ENCODE measurements at regions not wholly inside any gene's neighbourhood (a gene's known extent, or its start where the extent isn't known, plus 50 kb on each side); places are given as distances from the start of the nearest gene placed in this dataset.

DNA sequence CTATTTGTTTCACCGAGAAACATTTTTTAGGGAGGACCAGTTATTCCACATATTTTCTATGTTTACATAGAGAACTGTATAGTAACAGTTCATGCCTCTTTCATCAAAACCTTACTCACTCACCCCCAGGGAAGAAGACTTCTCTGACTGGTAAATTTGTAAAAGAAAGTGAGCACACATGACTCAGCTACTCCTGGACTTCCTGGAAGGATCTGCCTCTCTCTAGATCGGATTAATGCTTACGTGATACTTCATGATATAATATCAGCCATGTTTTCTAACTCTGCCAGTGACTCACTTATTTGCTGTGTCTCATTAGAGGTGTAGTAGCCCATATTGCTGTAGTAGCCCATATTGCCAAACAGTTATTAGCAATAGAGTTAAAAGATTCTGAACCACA, 494.3 kb upstream of the ATXN7L3B start:
- H3K27me3 ChIP-seq (ENCODE audit: control insufficient read depth, insufficient read depth, low read length) = no peaks in the 10 kb centered on the region
- TF ChIP-seq, protein P1, sequence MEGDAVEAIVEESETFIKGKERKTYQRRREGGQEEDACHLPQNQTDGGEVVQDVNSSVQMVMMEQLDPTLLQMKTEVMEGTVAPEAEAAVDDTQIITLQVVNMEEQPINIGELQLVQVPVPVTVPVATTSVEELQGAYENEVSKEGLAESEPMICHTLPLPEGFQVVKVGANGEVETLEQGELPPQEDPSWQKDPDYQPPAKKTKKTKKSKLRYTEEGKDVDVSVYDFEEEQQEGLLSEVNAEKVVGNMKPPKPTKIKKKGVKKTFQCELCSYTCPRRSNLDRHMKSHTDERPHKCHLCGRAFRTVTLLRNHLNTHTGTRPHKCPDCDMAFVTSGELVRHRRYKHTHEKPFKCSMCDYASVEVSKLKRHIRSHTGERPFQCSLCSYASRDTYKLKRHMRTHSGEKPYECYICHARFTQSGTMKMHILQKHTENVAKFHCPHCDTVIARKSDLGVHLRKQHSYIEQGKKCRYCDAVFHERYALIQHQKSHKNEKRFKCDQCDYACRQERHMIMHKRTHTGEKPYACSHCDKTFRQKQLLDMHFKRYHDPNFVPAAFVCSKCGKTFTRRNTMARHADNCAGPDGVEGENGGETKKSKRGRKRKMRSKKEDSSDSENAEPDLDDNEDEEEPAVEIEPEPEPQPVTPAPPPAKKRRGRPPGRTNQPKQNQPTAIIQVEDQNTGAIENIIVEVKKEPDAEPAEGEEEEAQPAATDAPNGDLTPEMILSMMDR (IDR thresholded peaks at IDR 0.05; ENCODE audit: insufficient read depth, low read length, poor library complexity, severe bottlenecking) = no peak
- H3K36me3 ChIP-seq (ENCODE audit: control insufficient read depth, insufficient read depth, low read length) = no peaks in the 10 kb centered on the region
- peak; percentile 44 for DNase-seq (ENCODE audit: low read depth)
- no peak overlapping the region for H3K4me3 ChIP-seq (ENCODE audit: low read depth, low read length)

DNA sequence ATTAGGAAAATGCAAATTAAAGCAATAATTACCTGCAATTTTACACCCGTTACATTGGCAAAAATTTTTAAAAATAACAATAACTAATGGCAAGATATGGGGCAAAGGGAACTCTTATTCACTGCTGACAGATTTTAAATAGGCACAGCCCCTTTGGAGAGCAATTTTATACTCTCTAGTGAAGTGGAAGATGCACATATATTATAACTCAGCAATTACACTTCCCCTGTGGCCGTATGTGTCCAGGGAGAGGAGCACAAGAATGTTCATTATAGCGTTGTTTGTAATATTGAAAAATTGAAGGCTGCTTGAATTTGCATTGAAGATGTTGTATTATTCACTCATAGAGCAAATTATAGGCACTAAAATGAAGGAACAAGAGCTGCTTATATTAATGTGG, 488.3 kb upstream of the ATXN7L3B start:
- Histone ChIP-seq H3K36me3 (ENCODE audit: control insufficient read depth, insufficient read depth, low read length) (no peaks in the 10 kb centered on the region), H3K4me3 (ENCODE audit: low read depth, low read length) (no peak overlapping the region), H3K27me3 (ENCODE audit: control insufficient read depth, insufficient read depth, low read length) (no peaks in the 10 kb centered on the region)
- DNase-seq (ENCODE audit: low read depth) = no peak
- TF ChIP-seq, protein P1 (IDR thresholded peaks at IDR 0.05; ENCODE audit: insufficient read depth, low read length, poor library complexity, severe bottlenecking) = no peak

DNA sequence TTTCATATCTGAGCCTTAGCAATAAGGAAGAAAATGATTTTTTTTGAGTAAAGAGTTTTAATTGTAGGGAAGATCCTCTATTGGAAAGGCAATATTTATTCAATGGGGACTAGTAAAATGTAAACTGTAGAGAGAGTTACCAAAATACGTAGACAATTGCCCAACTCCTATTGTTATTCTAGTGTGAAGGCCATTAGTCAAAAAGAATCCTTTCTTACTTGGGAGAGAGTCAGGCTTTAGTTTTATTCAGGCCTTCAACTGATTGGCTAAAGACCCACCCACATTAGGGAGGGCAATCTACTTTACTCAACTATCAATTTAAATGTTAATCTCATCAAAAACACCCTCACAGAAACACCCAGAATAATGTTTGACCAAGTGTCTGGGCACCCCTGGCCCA, 485.8 kb upstream of the ATXN7L3B start:
- H3K36me3 ChIP-seq (ENCODE audit: control insufficient read depth, insufficient read depth, low read length) = no peaks in the 10 kb centered on the region
- H3K4me3 ChIP-seq (ENCODE audit: low read depth, low read length) = no peak overlapping the region
- TF ChIP-seq, protein P1 (IDR thresholded peaks at IDR 0.05; ENCODE audit: insufficient read depth, low read length, poor library complexity, severe bottlenecking) = no peak
- H3K27me3 ChIP-seq (ENCODE audit: control insufficient read depth, insufficient read depth, low read length) = no peaks in the 10 kb centered on the region
- no peak for DNase-seq (ENCODE audit: low read depth)

DNA sequence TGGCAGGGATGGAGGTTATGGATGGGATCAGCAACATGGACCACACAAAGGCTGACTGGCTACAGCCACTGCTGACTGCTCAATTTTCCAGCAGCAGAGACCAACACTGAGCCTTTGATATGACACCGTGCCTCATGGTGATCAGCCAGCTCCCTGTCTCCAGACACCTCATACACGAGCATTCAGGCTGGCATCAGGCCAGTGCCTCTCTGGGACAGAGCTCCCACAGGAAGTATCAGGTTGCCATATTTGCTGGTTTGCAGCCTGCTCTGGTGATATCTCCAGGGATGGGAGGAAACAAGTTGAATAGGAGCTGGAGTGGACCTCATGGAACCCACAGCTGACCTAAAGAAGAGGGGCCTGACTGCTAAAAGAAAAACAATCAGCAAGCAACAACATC, 471.2 kb upstream of the ATXN7L3B start:
- H3K36me3 ChIP-seq (ENCODE audit: control insufficient read depth, insufficient read depth, low read length) = no peaks in the 10 kb centered on the region
- H3K27me3 ChIP-seq (ENCODE audit: control insufficient read depth, insufficient read depth, low read length) = no peaks in the 10 kb centered on the region
- no peak for DNase-seq (ENCODE audit: low read depth)
- no peak overlapping the region for H3K4me3 ChIP-seq (ENCODE audit: low read depth, low read length)
- TF ChIP-seq, protein P1 (IDR thresholded peaks at IDR 0.05; ENCODE audit: insufficient read depth, low read length, poor library complexity, severe bottlenecking) = no peak

DNA sequence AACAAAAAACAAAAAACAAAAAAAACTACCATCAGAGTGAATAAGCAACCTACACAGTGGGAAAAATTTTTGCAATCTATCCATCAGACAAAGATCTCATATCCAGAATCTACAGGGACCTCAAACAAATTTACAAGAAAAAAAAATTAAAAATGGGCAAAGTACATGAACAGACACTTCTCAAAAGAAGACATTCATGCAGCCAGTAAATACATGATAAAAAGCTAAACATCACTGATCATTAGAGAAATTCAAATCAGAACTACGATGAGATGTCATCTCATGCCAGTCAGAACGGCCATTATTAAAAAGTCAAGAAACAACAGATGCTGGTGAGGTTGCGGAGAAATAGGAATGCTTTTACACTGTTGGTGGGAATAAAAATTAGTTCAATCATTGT, 466.5 kb upstream of the ATXN7L3B start:
- DNase-seq (ENCODE audit: low read depth) = no peak
- Histone ChIP-seq H3K27me3 (ENCODE audit: control insufficient read depth, insufficient read depth, low read length) (no peaks in the 10 kb centered on the region), H3K4me3 (ENCODE audit: low read depth, low read length) (no peak overlapping the region), H3K36me3 (ENCODE audit: control insufficient read depth, insufficient read depth, low read length) (no peaks in the 10 kb centered on the region)
- TF ChIP-seq, protein P1 (IDR thresholded peaks at IDR 0.05; ENCODE audit: insufficient read depth, low read length, poor library complexity, severe bottlenecking) = no peak

DNA sequence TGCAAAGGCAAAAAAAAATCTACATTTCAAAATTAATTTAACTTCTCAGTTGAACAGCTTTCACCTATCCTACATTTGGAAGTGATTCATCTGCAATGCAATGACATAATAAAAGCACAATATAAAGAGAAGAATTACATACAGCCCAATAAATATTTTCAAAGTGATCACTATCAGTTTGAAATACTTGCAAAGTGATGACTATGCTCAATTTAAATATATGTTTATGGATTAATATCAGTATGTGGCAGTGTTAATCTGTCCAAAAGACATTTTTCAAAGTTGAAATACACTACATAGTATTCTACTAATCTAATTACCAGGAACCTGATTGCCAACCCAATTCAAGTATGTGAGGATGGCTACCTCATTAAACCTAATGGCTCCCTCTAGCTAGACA, 460.7 kb upstream of the ATXN7L3B start:
- Histone ChIP-seq H3K4me3 (ENCODE audit: low read depth, low read length) (no peak overlapping the region), H3K27me3 (ENCODE audit: control insufficient read depth, insufficient read depth, low read length) (no peaks in the 10 kb centered on the region), H3K36me3 (ENCODE audit: control insufficient read depth, insufficient read depth, low read length) (no peaks in the 10 kb centered on the region)
- TF ChIP-seq, protein P1 (IDR thresholded peaks at IDR 0.05; ENCODE audit: insufficient read depth, low read length, poor library complexity, severe bottlenecking) = no peak
- DNase-seq (ENCODE audit: low read depth) = no peak

Data from kidney epithelial cell (primary cell).